GM21723 (cell line): ENCODE measurements at regions not wholly inside any gene's neighbourhood (a gene's known extent, or its start where the extent isn't known, plus 50 kb on each side); places are given as distances from the start of the nearest gene placed in this dataset.

Source experiments
- ATAC-seq: cut with Tn5 transposase; IDR thresholded peaks from one replicate; pipeline ENCODE4 v1.9.1; 2021; ENCODE audit warnings: mild to moderate bottlenecking, moderate library complexity; ENCODE audit not compliant: unreplicated experiment

DNA sequence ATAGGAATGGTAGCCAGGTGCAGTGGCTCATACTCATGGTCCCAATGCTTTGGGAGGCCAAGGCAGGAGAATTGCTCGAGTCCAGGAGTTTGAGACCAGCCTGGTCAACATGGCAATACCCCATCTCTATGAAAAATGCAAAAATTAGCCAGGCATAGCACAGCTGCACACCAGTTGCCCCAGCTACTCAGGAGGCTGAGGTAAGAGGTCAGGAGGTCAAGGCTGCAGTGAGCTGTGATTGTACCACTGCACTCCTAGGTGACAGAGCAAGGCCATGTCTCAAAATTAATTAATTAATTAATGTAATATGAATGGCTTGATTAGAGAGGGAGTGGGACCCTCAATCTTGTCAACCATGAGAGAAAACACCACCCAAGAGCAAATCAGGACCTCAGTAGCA, 198.7 kb upstream of the DUSP10 start:
- no peak for ATAC-seq

DNA sequence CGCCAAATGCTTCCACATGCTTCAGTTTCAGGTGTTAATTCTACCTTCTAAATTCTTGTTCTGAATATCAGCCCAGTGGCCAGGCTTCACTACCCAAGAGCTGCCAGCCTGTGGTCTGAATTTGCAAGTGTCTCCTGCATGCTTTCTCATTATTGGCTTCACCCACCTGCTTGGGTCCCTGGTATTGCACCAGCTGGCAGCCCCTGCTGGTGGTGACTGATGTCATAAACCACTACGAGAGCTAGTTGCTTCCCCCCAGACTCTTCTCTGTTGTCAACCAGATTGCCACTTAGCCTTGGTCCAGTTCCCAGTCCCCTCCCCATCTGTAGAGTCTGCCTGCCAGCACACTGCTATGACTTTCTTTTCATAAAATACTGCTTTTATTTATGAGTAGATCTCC, 197.7 kb upstream of the DUSP10 start:
- ATAC-seq = peak; percentile 71

DNA sequence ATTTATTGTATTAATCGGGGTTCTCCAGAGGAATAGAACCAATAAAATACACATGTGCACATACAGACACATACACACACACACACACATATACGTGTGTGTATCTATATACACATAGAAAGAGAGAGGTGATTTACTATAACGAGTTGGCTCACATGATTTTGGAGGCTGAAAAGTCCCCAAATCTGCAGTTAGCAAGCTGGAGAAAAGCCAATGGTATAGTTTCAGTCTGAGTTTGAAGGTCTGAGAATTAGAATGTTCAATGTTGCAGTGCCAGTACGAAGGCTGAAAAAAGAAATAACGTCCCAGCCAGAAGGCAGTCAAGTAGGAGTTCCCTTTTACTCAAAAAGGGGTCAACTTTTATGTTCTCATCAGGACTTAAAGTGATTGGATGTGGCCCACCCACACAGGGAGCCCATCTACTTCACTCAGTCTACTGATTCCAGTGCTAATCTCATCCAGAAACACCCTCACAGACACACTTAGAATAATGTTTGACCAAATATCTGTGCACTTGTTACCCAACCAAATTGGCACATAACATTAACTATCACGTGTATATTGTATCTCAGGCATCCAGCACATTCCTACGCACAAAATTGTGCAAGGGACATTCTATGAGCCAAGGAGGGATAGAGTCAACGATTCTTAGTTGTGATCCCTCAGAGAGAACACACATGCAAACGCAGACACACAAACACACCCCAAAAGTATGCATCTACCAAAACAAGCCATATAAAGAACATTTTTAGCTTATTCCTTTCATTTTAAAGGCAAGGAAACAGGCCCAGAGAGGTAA, 195.5 kb upstream of the DUSP10 start:
- ATAC-seq = peak; percentile 54

- no peak for ATAC-seq
These were observed 191.9 kb upstream of the DUSP10 start for GRCh38 chr1:221933814-221934213.

GRCh38 chr1:221926441-221926840, 184.6 kb upstream of the DUSP10 start:
- ATAC-seq = no peak

GRCh38 chr1:221925947-221926346, 184.1 kb upstream of the DUSP10 start:
- no peak for ATAC-seq

GRCh38 chr1:221923929-221924598, 182.2 kb upstream of the DUSP10 start:
- ATAC-seq = no peak

- ATAC-seq = no peak
These were observed 180.0 kb upstream of the DUSP10 start for GRCh38 chr1:221921936-221922335.

GRCh38 chr1:221919743-221920142, 177.9 kb upstream of the DUSP10 start:
- no peak for ATAC-seq

DNA sequence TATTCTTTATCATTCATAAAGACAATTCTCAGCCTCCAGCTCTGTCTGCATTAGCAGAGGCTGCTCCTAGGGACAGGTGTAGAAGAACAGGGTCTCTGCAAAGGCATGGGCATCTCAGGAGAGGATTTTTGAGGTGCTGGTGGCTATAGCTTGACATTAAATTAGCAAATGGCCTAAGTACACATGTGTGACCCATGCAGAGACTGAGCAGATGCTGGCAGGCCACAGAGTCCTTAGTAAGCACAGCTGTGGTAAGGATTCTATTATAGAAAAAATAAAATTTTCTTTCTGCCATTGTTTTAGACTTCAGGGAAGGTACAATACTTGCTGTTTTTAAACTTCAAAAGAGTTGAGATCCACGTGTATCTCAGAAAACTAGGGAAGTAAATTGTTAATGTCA, 177.5 kb upstream of the DUSP10 start:
- ATAC-seq = no peak

DNA sequence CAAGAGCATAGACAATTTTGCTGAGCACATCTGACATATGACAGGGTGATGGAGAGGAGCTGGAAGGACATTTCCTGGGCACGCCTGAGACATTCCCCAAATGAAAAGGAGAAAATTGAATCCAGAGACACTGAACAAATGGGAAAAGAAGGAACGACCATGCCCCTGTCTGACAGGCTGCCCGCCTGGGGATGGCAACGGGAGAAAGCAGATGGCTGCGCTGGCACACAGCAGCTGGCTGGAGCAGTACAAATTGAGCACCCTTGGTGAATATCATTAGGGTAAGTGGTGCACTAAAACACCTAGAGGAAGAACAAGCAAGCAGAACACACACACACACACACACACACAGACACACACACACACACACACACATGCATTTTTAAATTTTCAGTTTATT, 174.3 kb upstream of the DUSP10 start:
- no peak for ATAC-seq

DNA sequence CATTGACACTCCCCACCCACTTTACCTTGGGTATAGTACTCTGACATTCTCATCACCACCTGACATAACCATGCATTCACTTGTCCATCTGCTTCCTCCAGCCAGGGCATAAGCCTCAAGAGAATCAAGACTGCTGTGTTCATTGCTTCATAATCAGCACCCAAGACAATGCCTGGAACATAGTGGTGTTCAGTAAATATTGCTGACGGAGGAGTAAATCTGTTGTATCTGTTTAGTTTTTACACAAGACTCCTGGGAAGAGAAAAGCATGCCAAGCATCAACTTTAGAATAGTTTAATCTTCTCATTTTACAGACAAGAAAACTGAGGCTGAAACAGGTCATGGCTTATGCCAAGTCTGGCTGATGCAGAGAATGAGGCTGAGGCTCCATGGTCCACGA, 173.9 kb upstream of the DUSP10 start:
- no peak for ATAC-seq

GRCh38 chr1:221913351-221913892, 171.5 kb upstream of the DUSP10 start:
- ATAC-seq = no peak

DNA sequence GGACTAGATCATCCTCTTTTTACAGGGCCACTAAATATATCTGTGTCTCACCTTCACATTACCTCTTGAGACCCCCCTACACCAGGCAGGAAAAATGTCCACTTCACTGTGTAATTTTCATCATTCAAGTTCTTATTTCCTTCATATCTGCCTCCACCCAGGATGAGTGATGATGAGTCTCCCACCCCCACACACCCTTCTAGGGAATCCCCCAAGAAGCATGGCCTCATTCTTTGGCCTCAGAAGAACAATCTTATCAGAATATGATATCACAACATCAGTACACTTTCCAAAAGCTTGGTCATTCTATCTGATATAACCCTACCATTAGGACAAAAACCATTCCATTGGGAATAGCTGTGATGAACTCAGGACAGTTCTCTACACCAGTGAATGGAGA, 170.3 kb upstream of the DUSP10 start:
- no peak for ATAC-seq

- ATAC-seq = peak; percentile 68
These were observed 169.8 kb upstream of the DUSP10 start for GRCh38 chr1:221911714-221912113.

GRCh38 chr1:221910222-221910621, 168.3 kb upstream of the DUSP10 start:
- no peak for ATAC-seq

DNA sequence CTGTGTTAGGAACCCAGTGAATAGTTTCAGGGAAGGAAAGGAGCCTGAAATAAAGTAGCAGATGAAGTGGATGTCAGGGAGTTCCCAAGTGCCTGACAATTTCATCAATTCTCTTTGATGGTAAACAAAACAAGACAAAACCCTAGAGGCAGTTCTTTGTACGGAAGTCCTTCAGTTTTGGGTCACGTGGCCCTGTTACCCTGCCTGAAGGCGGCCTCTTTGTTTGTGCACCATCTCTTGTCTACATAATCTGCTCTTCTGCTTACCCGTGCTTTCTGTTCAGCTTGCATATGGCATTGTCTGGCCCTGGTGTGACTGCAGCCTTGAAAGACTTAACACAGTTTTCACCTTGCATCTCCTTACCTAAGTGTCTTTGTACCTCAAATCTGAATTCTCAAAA, 166.7 kb upstream of the DUSP10 start:
- ATAC-seq = no peak

DNA sequence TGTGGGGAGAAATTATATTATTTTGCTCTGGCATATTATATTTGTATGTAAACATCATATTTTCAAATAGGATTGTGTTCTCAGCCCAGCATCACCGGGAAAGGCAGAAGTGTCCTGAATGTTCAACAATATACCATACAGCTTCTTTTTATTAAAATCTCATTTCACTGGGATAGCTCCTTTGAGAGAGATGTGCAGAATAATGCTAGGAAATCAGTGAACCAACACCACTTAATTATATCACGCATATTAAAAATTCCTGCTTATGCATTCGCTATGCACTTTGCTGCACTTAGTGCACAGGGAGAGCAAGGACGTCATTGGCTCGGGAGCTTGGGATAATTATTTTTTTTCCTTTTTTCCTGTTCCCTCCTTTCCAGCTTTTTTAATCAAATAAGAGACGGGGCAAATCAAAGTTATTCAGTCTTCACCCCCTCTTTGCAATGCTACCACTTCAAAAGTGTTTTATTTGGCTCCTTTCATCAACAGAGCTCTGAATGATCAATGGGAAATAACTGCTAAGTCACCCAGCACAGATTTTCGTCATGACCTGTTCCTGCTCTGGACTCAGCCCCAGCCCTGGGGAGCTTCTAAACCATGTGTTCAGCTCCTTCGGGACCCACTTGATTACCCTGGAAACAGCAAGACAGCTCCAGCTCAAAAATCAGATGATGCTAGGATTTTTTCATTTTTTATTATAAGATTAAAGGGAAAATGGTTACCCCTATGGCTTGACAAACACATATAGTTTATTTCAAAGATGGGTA, 165.5 kb upstream of the DUSP10 start:
- no peak for ATAC-seq

DNA sequence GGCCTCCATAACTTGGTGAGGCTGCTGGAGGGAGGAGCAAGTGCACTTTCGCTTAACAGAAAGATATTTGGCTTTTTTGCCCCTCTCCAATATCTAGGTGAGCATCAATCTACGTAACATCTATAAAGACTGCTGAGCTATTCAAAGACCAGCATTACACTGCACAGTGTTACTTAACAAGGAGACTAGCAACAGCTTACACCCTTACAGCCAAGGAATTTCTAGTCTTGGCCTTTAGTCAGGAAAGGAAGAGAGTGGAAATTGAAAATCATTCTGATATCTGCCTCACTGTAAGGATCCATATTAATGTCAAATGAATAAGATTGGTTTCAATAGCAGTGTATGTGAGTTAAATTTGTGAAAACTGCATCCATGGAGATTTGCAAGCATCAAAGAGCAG, 163.9 kb upstream of the DUSP10 start:
- ATAC-seq = no peak

- no peak for ATAC-seq
These were observed 162.4 kb upstream of the DUSP10 start for GRCh38 chr1:221904319-221904718.

DNA sequence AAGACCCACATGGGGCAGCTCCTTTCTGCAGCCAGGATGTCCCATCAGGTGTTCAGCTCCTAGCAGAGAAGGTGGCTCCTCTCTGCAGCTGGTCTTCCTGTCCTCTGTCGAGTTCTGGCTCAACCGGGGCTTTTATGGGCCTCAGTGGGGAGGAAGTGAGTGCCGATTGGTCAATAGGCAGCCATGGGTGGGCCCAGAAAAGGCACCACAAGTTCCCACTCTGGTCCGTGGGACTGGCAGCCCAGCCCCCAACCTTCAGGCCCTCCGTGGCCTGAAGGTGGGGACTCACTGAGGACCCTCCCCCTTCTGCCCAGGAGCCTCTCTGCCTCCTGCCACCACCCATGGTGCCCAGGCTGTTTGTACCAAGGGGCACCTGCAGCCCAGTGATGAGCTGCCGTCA, 161.7 kb upstream of the DUSP10 start:
- no peak for ATAC-seq

- no peak for ATAC-seq
These were observed 161.1 kb upstream of the DUSP10 start for GRCh38 chr1:221902961-221903360.
